ENCODE measurements at regions not wholly inside any gene's neighbourhood (a gene's known extent, or its start where the extent isn't known, plus 50 kb on each side); places are given as distances from the start of the nearest gene placed in this dataset.

DNA sequence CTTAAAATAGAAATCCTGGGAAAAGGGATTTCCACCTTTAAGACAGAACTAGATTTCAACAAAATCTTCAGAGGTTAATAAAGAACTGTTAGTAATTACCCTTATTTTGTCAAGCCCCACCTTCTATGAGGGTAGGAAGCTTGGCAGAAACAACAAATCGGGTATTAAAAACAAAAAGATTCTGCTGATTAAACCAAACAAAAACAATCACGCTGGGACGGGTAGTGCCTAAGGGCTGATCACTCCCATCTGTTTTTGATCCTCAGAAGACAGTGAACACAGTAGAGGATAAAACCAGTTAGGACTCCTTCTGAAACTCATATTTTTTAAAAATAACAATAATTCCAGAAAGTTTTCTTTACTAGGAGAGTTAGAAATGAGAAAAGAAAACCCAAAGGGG, 441.3 kb upstream of the API5 start:
- no peak for TF ChIP-seq EP300 (conservative IDR thresholded peaks at IDR 0.05; ENCODE audit: poor library complexity, severe bottlenecking)
- no peak for TF ChIP-seq SMC3 (conservative IDR thresholded peaks at IDR 0.05; ENCODE audit: poor library complexity)
- TF ChIP-seq, protein P1, sequence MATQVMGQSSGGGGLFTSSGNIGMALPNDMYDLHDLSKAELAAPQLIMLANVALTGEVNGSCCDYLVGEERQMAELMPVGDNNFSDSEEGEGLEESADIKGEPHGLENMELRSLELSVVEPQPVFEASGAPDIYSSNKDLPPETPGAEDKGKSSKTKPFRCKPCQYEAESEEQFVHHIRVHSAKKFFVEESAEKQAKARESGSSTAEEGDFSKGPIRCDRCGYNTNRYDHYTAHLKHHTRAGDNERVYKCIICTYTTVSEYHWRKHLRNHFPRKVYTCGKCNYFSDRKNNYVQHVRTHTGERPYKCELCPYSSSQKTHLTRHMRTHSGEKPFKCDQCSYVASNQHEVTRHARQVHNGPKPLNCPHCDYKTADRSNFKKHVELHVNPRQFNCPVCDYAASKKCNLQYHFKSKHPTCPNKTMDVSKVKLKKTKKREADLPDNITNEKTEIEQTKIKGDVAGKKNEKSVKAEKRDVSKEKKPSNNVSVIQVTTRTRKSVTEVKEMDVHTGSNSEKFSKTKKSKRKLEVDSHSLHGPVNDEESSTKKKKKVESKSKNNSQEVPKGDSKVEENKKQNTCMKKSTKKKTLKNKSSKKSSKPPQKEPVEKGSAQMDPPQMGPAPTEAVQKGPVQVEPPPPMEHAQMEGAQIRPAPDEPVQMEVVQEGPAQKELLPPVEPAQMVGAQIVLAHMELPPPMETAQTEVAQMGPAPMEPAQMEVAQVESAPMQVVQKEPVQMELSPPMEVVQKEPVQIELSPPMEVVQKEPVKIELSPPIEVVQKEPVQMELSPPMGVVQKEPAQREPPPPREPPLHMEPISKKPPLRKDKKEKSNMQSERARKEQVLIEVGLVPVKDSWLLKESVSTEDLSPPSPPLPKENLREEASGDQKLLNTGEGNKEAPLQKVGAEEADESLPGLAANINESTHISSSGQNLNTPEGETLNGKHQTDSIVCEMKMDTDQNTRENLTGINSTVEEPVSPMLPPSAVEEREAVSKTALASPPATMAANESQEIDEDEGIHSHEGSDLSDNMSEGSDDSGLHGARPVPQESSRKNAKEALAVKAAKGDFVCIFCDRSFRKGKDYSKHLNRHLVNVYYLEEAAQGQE (IDR thresholded peaks at IDR 0.05; ENCODE audit: borderline replicate concordance), result no peak
- no peak for TF ChIP-seq POLR2AphosphoS5 (IDR thresholded peaks at IDR 0.05)
- TF ChIP-seq, protein P2, sequence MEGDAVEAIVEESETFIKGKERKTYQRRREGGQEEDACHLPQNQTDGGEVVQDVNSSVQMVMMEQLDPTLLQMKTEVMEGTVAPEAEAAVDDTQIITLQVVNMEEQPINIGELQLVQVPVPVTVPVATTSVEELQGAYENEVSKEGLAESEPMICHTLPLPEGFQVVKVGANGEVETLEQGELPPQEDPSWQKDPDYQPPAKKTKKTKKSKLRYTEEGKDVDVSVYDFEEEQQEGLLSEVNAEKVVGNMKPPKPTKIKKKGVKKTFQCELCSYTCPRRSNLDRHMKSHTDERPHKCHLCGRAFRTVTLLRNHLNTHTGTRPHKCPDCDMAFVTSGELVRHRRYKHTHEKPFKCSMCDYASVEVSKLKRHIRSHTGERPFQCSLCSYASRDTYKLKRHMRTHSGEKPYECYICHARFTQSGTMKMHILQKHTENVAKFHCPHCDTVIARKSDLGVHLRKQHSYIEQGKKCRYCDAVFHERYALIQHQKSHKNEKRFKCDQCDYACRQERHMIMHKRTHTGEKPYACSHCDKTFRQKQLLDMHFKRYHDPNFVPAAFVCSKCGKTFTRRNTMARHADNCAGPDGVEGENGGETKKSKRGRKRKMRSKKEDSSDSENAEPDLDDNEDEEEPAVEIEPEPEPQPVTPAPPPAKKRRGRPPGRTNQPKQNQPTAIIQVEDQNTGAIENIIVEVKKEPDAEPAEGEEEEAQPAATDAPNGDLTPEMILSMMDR (IDR thresholded peaks at IDR 0.05; ENCODE audit: poor library complexity, severe bottlenecking), result no peak
